BJ (cell line): ENCODE measurements at regions not wholly inside any gene's neighbourhood (a gene's known extent, or its start where the extent isn't known, plus 50 kb on each side); places are given as distances from the start of the nearest gene placed in this dataset.

Source experiments
- CTCF ChIA-PET: fragments of 350-600 bp; formaldehyde crosslinking; extraction: SDS; loops from one replicate; lab custom pipeline; 2021; ENCODE audit warnings: antibody characterized with exemption, inconsistent platforms; lab: Yijun Ruan, JAX
- POLR2A ChIA-PET: fragments of 300-600 bp; sonication (Branson Sonifier 250); formaldehyde crosslinking; extraction: SDS; loops from one replicate; lab custom pipeline; 2021; ENCODE audit warnings: antibody characterized with exemption; lab: Charles Lee
- DNase-seq: peaks from one replicate; pipeline ENCODE4 v3.0.0-alpha.2; 2011; ENCODE audit warnings: low read depth
- H3K27me3 ChIP-seq: 2 replicates; pipeline ENCODE4 v1.6.0; 2011; ENCODE audit warnings: low read length; ENCODE audit not compliant: control insufficient read depth, insufficient read depth
- H3K36me3 ChIP-seq: 2 replicates; pipeline ENCODE4 v1.5.1; 2011; ENCODE audit warnings: low read length; ENCODE audit not compliant: control insufficient read depth, insufficient read depth
- H3K4me3 ChIP-seq: 2 replicates; pipeline ENCODE4 v1.5.1; 2011; ENCODE audit warnings: low read depth, mild to moderate bottlenecking, control low read depth, low read length
- CTCF ChIP-seq: IDR thresholded peaks from 2 replicates; pipeline ENCODE4 v1.5.1; 2011; ENCODE audit warnings: low read depth, mild to moderate bottlenecking, control low read depth, inconsistent platforms, low read length, moderate library complexity; ENCODE audit not compliant: insufficient read depth

- TF ChIP-seq CTCF, result peak; percentile 67
- H3K36me3 ChIP-seq, result no peaks in the 10 kb centered on the region
- peak overlapping the region; percentile 38 for H3K4me3 ChIP-seq
- ChIA-PET CTCF (interaction anchor here (0.6 to 5.6 kb wide), 33 partner anchors 9 to 576 kb away, joined by 3 to 54 read pairs (median 4); no protein-coding TSS in a partner anchor), POLR2A (no interaction called here)
- no peak for DNase-seq
- no peaks in the 10 kb centered on the region; the same call in 1 of the 2 replicates for H3K27me3 ChIP-seq
Observed at GRCh38 chr2:168346725-168347477, 99.5 kb upstream of the STK39 start.

- Histone ChIP-seq H3K4me3 (no peak overlapping the region), H3K27me3 (no peaks in the 10 kb centered on the region; the same call in 1 of the 2 replicates), H3K36me3 (no peaks in the 10 kb centered on the region)
- TF ChIP-seq CTCF, result peak; percentile 57
- DNase-seq, result no peak
- ChIA-PET POLR2A (no interaction called here), CTCF (interaction anchor here (0.7 to 5.6 kb wide), 9 partner anchors 9 to 532 kb away, joined by 3 to 54 read pairs (median 7); no protein-coding TSS in a partner anchor)
Observed at GRCh38 chr2:168348076-168348475, 100.7 kb upstream of the STK39 start.

- POLR2A ChIA-PET, result no interaction called here
- Histone ChIP-seq H3K4me3 (no peak overlapping the region), H3K36me3 (no peaks in the 10 kb centered on the region), H3K27me3 (no peaks in the 10 kb centered on the region; the same call in 1 of the 2 replicates)
- DNase-seq, result no peak
- CTCF ChIA-PET, result interaction anchor here (0.8 kb wide), 1 partner anchor 355 kb away, joined by 3 read pairs; no protein-coding TSS in a partner anchor
- no peak for TF ChIP-seq CTCF
Observed at GRCh38 chr2:168350380-168350779, 103.0 kb upstream of the STK39 start.

GRCh38 chr2:168353251-168353650 is 102.8 kb upstream of the CERS6 start:
- POLR2A ChIA-PET, result no interaction called here
- TF ChIP-seq CTCF, result no peak
- no peaks in the 10 kb centered on the region for H3K27me3 ChIP-seq
- no peaks in the 10 kb centered on the region for H3K36me3 ChIP-seq
- no peak overlapping the region for H3K4me3 ChIP-seq
- CTCF ChIA-PET, result interaction anchor here (0.5 kb wide), 1 partner anchor 367 kb away, joined by 3 read pairs; no protein-coding TSS in a partner anchor
- DNase-seq, result no peak

- no peaks in the 10 kb centered on the region for H3K27me3 ChIP-seq
- TF ChIP-seq CTCF, result no peak
- CTCF ChIA-PET, result no interaction called here
Observed at GRCh38 chr2:168354499-168354898, 101.6 kb upstream of the CERS6 start.

More at GRCh38 chr2:168354499-168354898, 101.6 kb upstream of the CERS6 start:
- no peaks in the 10 kb centered on the region for H3K36me3 ChIP-seq
- no peak overlapping the region for H3K4me3 ChIP-seq
- no peak for DNase-seq
- POLR2A ChIA-PET, result no interaction called here
